ENCODE measurements at regions not wholly inside any gene's neighbourhood (a gene's known extent, or its start where the extent isn't known, plus 50 kb on each side); places are given as distances from the start of the nearest gene placed in this dataset.
"Not testable (repeated sequence)": the region's sequence is repeated elsewhere in the genome, so short reads cannot be mapped to it uniquely, and the experiment has no call there.

GRCh38 chr1:65538664-65539063 lies 118.2 kb downstream of the LEPR start:
- Mint-ChIP-seq H3K4me3 (peak overlapping the region; percentile 41), H3K27me3 (ENCODE audit: low read depth) (no peaks in the 10 kb centered on the region), H3K36me3 (ENCODE audit: low read depth) (peaks cover 3% of the 10 kb centered on the region), H3K4me1 (peaks cover 21% of the 10 kb centered on the region), H3K9me3 (peaks cover 2% of the 10 kb centered on the region), H3K27ac (ENCODE audit: unreplicated experiment) (peak overlapping the region; percentile 78)
- no peak for TF ChIP-seq CTCF (conservative IDR thresholded peaks at IDR 0.05)
- DNase-seq (ENCODE audit: low read depth, low spot score) = no peak

GRCh38 chr1:65539266-65540131 lies 119.0 kb downstream of the LEPR start:
- Mint-ChIP-seq H3K36me3 (ENCODE audit: low read depth) (peaks cover 3% of the 10 kb centered on the region), H3K4me3 (no peak overlapping the region), H3K27me3 (ENCODE audit: low read depth) (no peaks in the 10 kb centered on the region), H3K4me1 (peaks cover 21% of the 10 kb centered on the region), H3K27ac (ENCODE audit: unreplicated experiment) (no peak overlapping the region), H3K9me3 (no peaks in the 10 kb centered on the region)
- no peak for TF ChIP-seq CTCF (conservative IDR thresholded peaks at IDR 0.05)
- DNase-seq (ENCODE audit: low read depth, low spot score) = no peak

GRCh38 chr1:65541161-65541560 lies 120.7 kb downstream of the LEPR start:
- H3K4me1 Mint-ChIP-seq = peaks cover 21% of the 10 kb centered on the region
- peaks cover 3% of the 10 kb centered on the region for H3K36me3 Mint-ChIP-seq (ENCODE audit: low read depth)
- no peaks in the 10 kb centered on the region for H3K9me3 Mint-ChIP-seq
- no peak overlapping the region for H3K27ac Mint-ChIP-seq (ENCODE audit: unreplicated experiment)
- TF ChIP-seq CTCF (conservative IDR thresholded peaks at IDR 0.05) = no peak
- no peak for DNase-seq (ENCODE audit: low read depth, low spot score)
- no peaks in the 10 kb centered on the region for H3K27me3 Mint-ChIP-seq (ENCODE audit: low read depth)
- H3K4me3 Mint-ChIP-seq = no peak overlapping the region

- Mint-ChIP-seq H3K36me3 (ENCODE audit: low read depth) (peaks cover 3% of the 10 kb centered on the region), H3K9me3 (no peaks in the 10 kb centered on the region), H3K27me3 (ENCODE audit: low read depth) (no peaks in the 10 kb centered on the region), H3K4me3 (no peak overlapping the region), H3K27ac (ENCODE audit: unreplicated experiment) (no peak overlapping the region), H3K4me1 (peaks cover 21% of the 10 kb centered on the region)
- TF ChIP-seq CTCF (conservative IDR thresholded peaks at IDR 0.05) = no peak
- no peak for DNase-seq (ENCODE audit: low read depth, low spot score)
These were observed 121.4 kb downstream of the LEPR start for GRCh38 chr1:65541865-65542264.

GRCh38 chr1:65542592-65542991 lies 122.1 kb downstream of the LEPR start:
- not testable (repeated sequence) for H3K27me3 Mint-ChIP-seq (ENCODE audit: low read depth); H3K9me3 Mint-ChIP-seq; DNase-seq (ENCODE audit: low read depth, low spot score); H3K36me3 Mint-ChIP-seq (ENCODE audit: low read depth); H3K27ac Mint-ChIP-seq (ENCODE audit: unreplicated experiment); H3K4me3 Mint-ChIP-seq
- H3K4me1 Mint-ChIP-seq = peaks cover 21% of the 10 kb centered on the region

GRCh38 chr1:65550306-65551010 lies 130.0 kb downstream of the LEPR start:
- H3K27ac Mint-ChIP-seq (ENCODE audit: unreplicated experiment) = not testable (repeated sequence)

GRCh38 chr1:65552484-65552883 lies 132.0 kb downstream of the LEPR start:
- Mint-ChIP-seq H3K9me3 (peaks cover 11% of the 10 kb centered on the region), H3K4me1 (peaks cover 22% of the 10 kb centered on the region), H3K36me3 (ENCODE audit: low read depth) (peaks cover 18% of the 10 kb centered on the region)
- H3K4me3 Mint-ChIP-seq; H3K27ac Mint-ChIP-seq (ENCODE audit: unreplicated experiment); H3K27me3 Mint-ChIP-seq (ENCODE audit: low read depth); DNase-seq (ENCODE audit: low read depth, low spot score): not testable (repeated sequence)

More at GRCh38 chr1:65550306-65551010, 130.0 kb downstream of the LEPR start:
- H3K27me3 Mint-ChIP-seq (ENCODE audit: low read depth); DNase-seq (ENCODE audit: low read depth, low spot score): not testable (repeated sequence)
- peaks cover 22% of the 10 kb centered on the region for H3K4me1 Mint-ChIP-seq
- peak overlapping the region; percentile 79 for H3K4me3 Mint-ChIP-seq
- peaks cover 11% of the 10 kb centered on the region for H3K9me3 Mint-ChIP-seq
- peaks cover 18% of the 10 kb centered on the region for H3K36me3 Mint-ChIP-seq (ENCODE audit: low read depth)

- H3K27ac Mint-ChIP-seq (ENCODE audit: unreplicated experiment); H3K9me3 Mint-ChIP-seq; H3K4me3 Mint-ChIP-seq; DNase-seq (ENCODE audit: low read depth, low spot score); H3K27me3 Mint-ChIP-seq (ENCODE audit: low read depth): not testable (repeated sequence)
- Mint-ChIP-seq H3K4me1 (peaks cover 22% of the 10 kb centered on the region), H3K36me3 (ENCODE audit: low read depth) (peaks cover 15% of the 10 kb centered on the region)
These were observed 133.8 kb downstream of the LEPR start for GRCh38 chr1:65554086-65554764.

Data from neural crest cell (in vitro differentiated cells).